Glomerular endothelial cell (primary cell): ENCODE measurements at regions not wholly inside any gene's neighbourhood (a gene's known extent, or its start where the extent isn't known, plus 50 kb on each side); places are given as distances from the start of the nearest gene placed in this dataset.

ENCODE experiments used
- DNase-seq: peaks from one replicate; pipeline ENCODE4 v3.0.0-alpha.2; 2011; ENCODE audit warnings: low read depth, low spot score; ENCODE audit errors: extremely low read depth

GRCh38 chr22:48700566-48701295, 1126.9 kb downstream of the BRD1 start:
- DNase-seq = no peak

GRCh38 chr22:48700180-48700565, 1127.5 kb downstream of the BRD1 start:
- no peak for DNase-seq

GRCh38 chr22:48699511-48699910, 1128.2 kb downstream of the BRD1 start:
- DNase-seq = no peak

- DNase-seq = no peak
Observed at GRCh38 chr22:48698618-48699017, 1129.1 kb downstream of the BRD1 start.

- DNase-seq = no peak
Observed at GRCh38 chr22:48697694-48698276, 1129.9 kb downstream of the BRD1 start.

- no peak for DNase-seq
Observed at GRCh38 chr22:48697223-48697622, 1130.5 kb downstream of the BRD1 start.

- no peak for DNase-seq
Observed at GRCh38 chr22:48696371-48696770, 1131.3 kb downstream of the BRD1 start.

- no peak for DNase-seq
Observed at GRCh38 chr22:48695731-48696305, 1131.9 kb downstream of the BRD1 start.

GRCh38 chr22:48695251-48695650, 1132.4 kb downstream of the BRD1 start:
- no peak for DNase-seq

- DNase-seq = no peak
Observed at GRCh38 chr22:48694296-48694883, 1133.3 kb downstream of the BRD1 start.

GRCh38 chr22:48693377-48694135, 1134.1 kb downstream of the BRD1 start:
- no peak for DNase-seq

- no peak for DNase-seq
Observed at GRCh38 chr22:48692734-48693376, 1134.8 kb downstream of the BRD1 start.

GRCh38 chr22:48691431-48691851, 1136.2 kb downstream of the BRD1 start:
- no peak for DNase-seq

GRCh38 chr22:48690583-48691317, 1136.9 kb downstream of the BRD1 start:
- DNase-seq = no peak

GRCh38 chr22:48689206-48689605, 1138.5 kb downstream of the BRD1 start:
- no peak for DNase-seq

GRCh38 chr22:48688366-48688765, 1139.3 kb downstream of the BRD1 start:
- DNase-seq = no peak

GRCh38 chr22:48687606-48688005, 1140.1 kb downstream of the BRD1 start:
- no peak for DNase-seq

GRCh38 chr22:48686694-48687302, 1140.9 kb downstream of the BRD1 start:
- DNase-seq = no peak

GRCh38 chr22:48685767-48686166, 1141.9 kb downstream of the BRD1 start:
- no peak for DNase-seq

- no peak for DNase-seq
Observed at GRCh38 chr22:48683640-48684039, 1144.0 kb downstream of the BRD1 start.
